A549 (cell line): ENCODE measurements at regions not wholly inside any gene's neighbourhood (a gene's known extent, or its start where the extent isn't known, plus 50 kb on each side); places are given as distances from the start of the nearest gene placed in this dataset.

Experiments
- ATAC-seq, 2 experiments: fragments of 200-7000 bp in 1 of 2; fragments of >200 bp in 1 of 2; cut with Nextera tagmentation in 1 of 2; cut with Tn5 transposase in 1 of 2; 3 replicates each; pipeline versions ENCODE4 v1.8.0 to v1.9.1; 2018 to 2020; ENCODE audit warnings: mild to moderate bottlenecking in 1 of 2, moderate library complexity in 1 of 2
- CTCF ChIA-PET: fragments of 300-600 bp; sonication (Branson Sonifier 250); formaldehyde crosslinking; extraction: SDS; loops from one replicate; lab custom pipeline; 2021; ENCODE audit warnings: antibody characterized with exemption, inconsistent platforms; lab: Yijun Ruan, JAX
- POLR2A ChIA-PET: fragments of 350-600 bp; formaldehyde crosslinking; extraction: SDS; loops from one replicate; lab custom pipeline; 2021; ENCODE audit warnings: antibody characterized with exemption, inconsistent platforms; lab: Yijun Ruan, JAX
- DNase-seq, 2 experiments: peaks; one replicate each; pipeline versions ENCODE4 v3.0.0 to v3.0.0-alpha.2; 2011 to 2016; ENCODE audit warnings: low read depth in 1 of 2, low spot score in 1 of 2
- FAIRE-seq: peaks from 2 replicates; lab custom pipeline; 2011; peaks lifted over from hg19 to GRCh38; lab: Jason Lieb, UNC
- H3K27ac ChIP-seq, 2 experiments: fragments of >200 bp; sonication (Bioruptor Twin); formaldehyde crosslinking; 3 replicates each; pipeline ENCODE4 v1.5.1; 2016 to 2017
- H3K4me1 ChIP-seq: fragments of >200 bp; sonication (Bioruptor Twin); formaldehyde crosslinking; 3 replicates; pipeline ENCODE4 v1.6.1; 2016
- H3K4me2 ChIP-seq: fragments of >200 bp; sonication (Bioruptor Twin); formaldehyde crosslinking; 3 replicates; pipeline ENCODE4 v1.6.1; 2016
- H3K4me3 ChIP-seq: fragments of >200 bp; sonication (Bioruptor Twin); formaldehyde crosslinking; 3 replicates; pipeline ENCODE4 v1.5.1; 2016
- H3K9me3 ChIP-seq: fragments of >200 bp; sonication (Bioruptor Twin); formaldehyde crosslinking; 3 replicates; pipeline ENCODE4 v1.6.1; 2016
- BCL3 ChIP-seq: fragments of >200 bp; sonication (Bioruptor Twin); formaldehyde crosslinking; IDR thresholded peaks from 3 replicates; pipeline ENCODE4 v1.6.1; 2016
- BHLHE40 ChIP-seq: IDR thresholded peaks from 2 replicates; pipeline ENCODE4 v1.6.1; 2012; ENCODE audit warnings: low read depth, low read length, inconsistent platforms
- CBX8 ChIP-seq: fragments of 200-600 bp; sonication (generic); IDR thresholded peaks from 2 replicates; pipeline ENCODE4 v1.6.1; 2016
- CEBPB ChIP-seq, 2 experiments: fragments of >200 bp in 1 of 2; sonication (Bioruptor Twin) in 1 of 2; formaldehyde crosslinking in 1 of 2; IDR thresholded peaks; 2 replicates each; pipeline ENCODE4 v1.6.1; 2012 to 2016
- CHD2 ChIP-seq: fragments of 150-350 bp; IDR thresholded peaks from 2 replicates; pipeline ENCODE4 v1.6.1; 2014; ENCODE audit warnings: low read length; ENCODE audit not compliant: partially characterized antibody
- CHD4 ChIP-seq: fragments of 200-600 bp; sonication (generic); IDR thresholded peaks from 2 replicates; pipeline ENCODE4 v1.6.1; 2016; ENCODE audit warnings: antibody characterized with exemption, mild to moderate bottlenecking, borderline replicate concordance
- ELK1 ChIP-seq: fragments of 150-350 bp; IDR thresholded peaks from 2 replicates; pipeline ENCODE4 v1.6.1; 2014; ENCODE audit warnings: low read depth, mild to moderate bottlenecking, low read length
- EP300 ChIP-seq, 2 experiments: fragments of >200 bp; sonication (Bioruptor Twin); formaldehyde crosslinking; IDR thresholded peaks; 2 replicates in 1 of 2; 3 replicates in 1 of 2; pipeline ENCODE4 v1.6.1; 2016 to 2017
- ESRRA ChIP-seq: fragments of 150-350 bp; IDR thresholded peaks from 2 replicates; pipeline ENCODE4 v1.6.1; 2014; ENCODE audit warnings: mild to moderate bottlenecking, low read length, borderline replicate concordance
- HOXB13 ChIP-seq: fragments of 250-450 bp; sonication (Bioruptor Pico); IDR thresholded peaks from 2 replicates; pipeline ENCODE4 v1.5.0; 2020; ENCODE audit warnings: low read depth, mild to moderate bottlenecking, moderate library complexity
- JUNB ChIP-seq: fragments of >200 bp; sonication (Bioruptor Twin); formaldehyde crosslinking; IDR thresholded peaks from 2 replicates; pipeline ENCODE4 v1.6.1; 2016
- MAX ChIP-seq: IDR thresholded peaks from 2 replicates; pipeline ENCODE4 v1.6.1; 2012
- MYC ChIP-seq: IDR thresholded peaks from 2 replicates; pipeline ENCODE4 v1.6.1; 2012; ENCODE audit warnings: mild to moderate bottlenecking, inconsistent platforms, low read length, improper control_type of control experiment, borderline replicate concordance
- NFE2L2 ChIP-seq: fragments of 150-350 bp; conservative IDR thresholded peaks from 2 replicates; pipeline ENCODE4 v1.6.1; 2014; ENCODE audit warnings: low read length
- NPAS2 ChIP-seq: fragments of 250-450 bp; sonication (Bioruptor Pico); IDR thresholded peaks from 2 replicates; pipeline ENCODE4 v1.8.0; 2022; ENCODE audit warnings: mild to moderate bottlenecking, moderate library complexity, borderline replicate concordance
- NR3C1 ChIP-seq: fragments of >200 bp; sonication (Bioruptor Twin); formaldehyde crosslinking; IDR thresholded peaks from 3 replicates; pipeline ENCODE4 v1.6.1; 2017
- PBX3 ChIP-seq: IDR thresholded peaks from 2 replicates; pipeline ENCODE4 v1.6.1; 2012
- POLR2A ChIP-seq: IDR thresholded peaks from 2 replicates; pipeline ENCODE4 v1.6.1; 2012; ENCODE audit warnings: mild to moderate bottlenecking, low read length
- RARB ChIP-seq: fragments of 250-450 bp; sonication (Bioruptor Pico); IDR thresholded peaks from 2 replicates; pipeline ENCODE4 v1.8.0; 2021; ENCODE audit warnings: mild to moderate bottlenecking, moderate library complexity
- REST ChIP-seq: fragments of 200-600 bp; sonication (generic); IDR thresholded peaks from 2 replicates; pipeline ENCODE4 v1.6.1; 2016; ENCODE audit warnings: antibody characterized with exemption, mild to moderate bottlenecking, moderate library complexity
- RFX5 ChIP-seq: fragments of 450-650 bp; IDR thresholded peaks from 2 replicates; pipeline ENCODE4 v1.7.1; 2014; ENCODE audit warnings: antibody characterized with exemption, mild to moderate bottlenecking, moderate library complexity
- RNF2 ChIP-seq: fragments of 200-600 bp; sonication (generic); IDR thresholded peaks from 2 replicates; pipeline ENCODE4 v1.6.1; 2016; ENCODE audit warnings: low read depth, mild to moderate bottlenecking, antibody characterized with exemption, moderate library complexity, borderline replicate concordance
- SMC3 ChIP-seq: fragments of >200 bp; sonication (Bioruptor Twin); formaldehyde crosslinking; IDR thresholded peaks from 3 replicates; pipeline ENCODE4 v1.6.1; 2018; ENCODE audit warnings: inconsistent platforms
- TFCP2L1 ChIP-seq: fragments of 250-450 bp; sonication (Bioruptor Pico); IDR thresholded peaks from 2 replicates; pipeline ENCODE4 v1.5.0; 2021; ENCODE audit warnings: mild to moderate bottlenecking
- TP53 ChIP-seq: fragments of 250-450 bp; sonication (Bioruptor Pico); IDR thresholded peaks from 2 replicates; pipeline ENCODE4 v1.5.0; 2021; ENCODE audit warnings: mild to moderate bottlenecking, moderate library complexity
- ZFP36 ChIP-seq: fragments of 450-650 bp; IDR thresholded peaks from 2 replicates; pipeline ENCODE4 v1.6.1; 2014; ENCODE audit warnings: borderline replicate concordance; ENCODE audit not compliant: partially characterized antibody
- WGBS: methylation state at CpG from one replicate; pipeline ENCODE4 v1.1.6; 2017; ENCODE audit errors: missing lambda C conversion rate; 5-methylcytosine and 5-hydroxymethylcytosine counted together

GRCh38 chrX:65610481-65610880 lies 57.0 kb upstream of the MSN start:
- Histone ChIP-seq H3K4me1 (no peaks in the 10 kb centered on the region), H3K4me3 (no peak overlapping the region), H3K9me3 (no peaks in the 10 kb centered on the region), H3K4me2 (no peak overlapping the region), H3K27ac (no peak overlapping the region)
- DNase-seq (no peak), FAIRE-seq (no peak), ATAC-seq (no peak)
- TF ChIP-seq CBX8 (no peak), CHD2 (no peak), CHD4 (no peak), NFE2L2 (no peak), BHLHE40 (no peak), ESRRA (no peak), TP53 (CRISPR knock-in tag) (no peak), POLR2A (no peak)
- ChIA-PET CTCF (no interaction called here), POLR2A (no interaction called here)

GRCh38 chrX:65610040-65610439 lies 57.4 kb upstream of the MSN start:
- H3K4me2 ChIP-seq = no peak overlapping the region
- 35% methylated on average over 3 of the region's 3 CpGs for WGBS
- TF ChIP-seq CEBPB (IDR thresholded peaks at IDR 0.05) (no peak), ZFP36 (no peak), RFX5 (no peak), JUNB (no peak), HOXB13 (CRISPR knock-in tag) (no peak), EP300 (IDR thresholded peaks at IDR 0.05) (no peak), NPAS2 (CRISPR knock-in tag) (no peak), RNF2 (no peak), BCL3 (no peak), PBX3 (no peak), SMC3 (no peak), POLR2A (no peak), MAX (no peak), RARB (CRISPR knock-in tag) (no peak), MYC (no peak), BHLHE40 (no peak), NR3C1 (no peak), ELK1 (no peak), REST (no peak), TFCP2L1 (CRISPR knock-in tag) (no peak)
- POLR2A ChIA-PET = no interaction called here
- no peaks in the 10 kb centered on the region for H3K4me1 ChIP-seq
- CTCF ChIA-PET = no interaction called here
- no peak for FAIRE-seq
- no peak overlapping the region for H3K27ac ChIP-seq
- no peak overlapping the region for H3K4me3 ChIP-seq
- no peak for ATAC-seq
- no peak for DNase-seq
- H3K9me3 ChIP-seq = no peaks in the 10 kb centered on the region
